ENCODE measurements at regions not wholly inside any gene's neighbourhood (a gene's known extent, or its start where the extent isn't known, plus 50 kb on each side); places are given as distances from the start of the nearest gene placed in this dataset.

- Mint-ChIP-seq H3K27me3 (ENCODE audit: unreplicated experiment) (peaks cover 2% of the 10 kb centered on the region), H3K4me3 (ENCODE audit: unreplicated experiment) (no peak overlapping the region)
- DNase-seq, result no peak
These were observed 509.1 kb downstream of the MCTP2 start for GRCh38 chr15:94740469-94740868.

GRCh38 chr15:94743668-94744067, 512.3 kb downstream of the MCTP2 start:
- no peaks in the 10 kb centered on the region for H3K36me3 Mint-ChIP-seq (ENCODE audit: unreplicated experiment)
- H3K9me3 Mint-ChIP-seq (ENCODE audit: unreplicated experiment), result peaks cover 4% of the 10 kb centered on the region
- H3K27me3 Mint-ChIP-seq (ENCODE audit: unreplicated experiment), result peaks cover 2% of the 10 kb centered on the region
- DNase-seq, result no peak
- no peak for TF ChIP-seq CTCF (IDR thresholded peaks at IDR 0.05; ENCODE audit: partially characterized antibody, unreplicated experiment)
- H3K27ac Mint-ChIP-seq (ENCODE audit: unreplicated experiment), result no peak overlapping the region
- H3K4me3 Mint-ChIP-seq (ENCODE audit: unreplicated experiment), result no peak overlapping the region
- peaks cover 13% of the 10 kb centered on the region for H3K4me1 Mint-ChIP-seq (ENCODE audit: low read depth, unreplicated experiment)

More at GRCh38 chr15:94740469-94740868, 509.1 kb downstream of the MCTP2 start:
- H3K27ac Mint-ChIP-seq (ENCODE audit: unreplicated experiment), result no peak overlapping the region
- no peaks in the 10 kb centered on the region for H3K36me3 Mint-ChIP-seq (ENCODE audit: unreplicated experiment)
- TF ChIP-seq CTCF (IDR thresholded peaks at IDR 0.05; ENCODE audit: partially characterized antibody, unreplicated experiment), result no peak
- peaks cover 13% of the 10 kb centered on the region for H3K4me1 Mint-ChIP-seq (ENCODE audit: low read depth, unreplicated experiment)
- H3K9me3 Mint-ChIP-seq (ENCODE audit: unreplicated experiment), result peaks cover 2% of the 10 kb centered on the region

GRCh38 chr15:94744080-94744793, 512.9 kb downstream of the MCTP2 start:
- DNase-seq, result no peak
- Mint-ChIP-seq H3K27ac (ENCODE audit: unreplicated experiment) (no peak overlapping the region), H3K4me3 (ENCODE audit: unreplicated experiment) (no peak overlapping the region)

GRCh38 chr15:94745371-94745770, 514.0 kb downstream of the MCTP2 start:
- H3K4me1 Mint-ChIP-seq (ENCODE audit: low read depth, unreplicated experiment), result peaks cover 13% of the 10 kb centered on the region
- no peak overlapping the region for H3K27ac Mint-ChIP-seq (ENCODE audit: unreplicated experiment)
- no peak for DNase-seq
- no peaks in the 10 kb centered on the region for H3K36me3 Mint-ChIP-seq (ENCODE audit: unreplicated experiment)
- H3K4me3 Mint-ChIP-seq (ENCODE audit: unreplicated experiment), result no peak overlapping the region
- peaks cover 2% of the 10 kb centered on the region for H3K27me3 Mint-ChIP-seq (ENCODE audit: unreplicated experiment)
- H3K9me3 Mint-ChIP-seq (ENCODE audit: unreplicated experiment), result peaks cover 2% of the 10 kb centered on the region
- TF ChIP-seq CTCF (IDR thresholded peaks at IDR 0.05; ENCODE audit: partially characterized antibody, unreplicated experiment), result no peak

More at GRCh38 chr15:94744080-94744793, 512.9 kb downstream of the MCTP2 start:
- Mint-ChIP-seq H3K4me1 (ENCODE audit: low read depth, unreplicated experiment) (peaks cover 13% of the 10 kb centered on the region), H3K36me3 (ENCODE audit: unreplicated experiment) (no peaks in the 10 kb centered on the region), H3K27me3 (ENCODE audit: unreplicated experiment) (peaks cover 2% of the 10 kb centered on the region), H3K9me3 (ENCODE audit: unreplicated experiment) (peaks cover 2% of the 10 kb centered on the region)
- no peak for TF ChIP-seq CTCF (IDR thresholded peaks at IDR 0.05; ENCODE audit: partially characterized antibody, unreplicated experiment)

- H3K27ac Mint-ChIP-seq (ENCODE audit: unreplicated experiment), result no peak overlapping the region
- H3K27me3 Mint-ChIP-seq (ENCODE audit: unreplicated experiment), result peaks cover 2% of the 10 kb centered on the region
- no peak overlapping the region for H3K4me3 Mint-ChIP-seq (ENCODE audit: unreplicated experiment)
- peaks cover 14% of the 10 kb centered on the region for H3K36me3 Mint-ChIP-seq (ENCODE audit: unreplicated experiment)
- H3K4me1 Mint-ChIP-seq (ENCODE audit: low read depth, unreplicated experiment), result peaks cover 13% of the 10 kb centered on the region
- peaks cover 11% of the 10 kb centered on the region for H3K9me3 Mint-ChIP-seq (ENCODE audit: unreplicated experiment)
- no peak for DNase-seq
- no peak for TF ChIP-seq CTCF (IDR thresholded peaks at IDR 0.05; ENCODE audit: partially characterized antibody, unreplicated experiment)
These were observed 516.1 kb downstream of the MCTP2 start for GRCh38 chr15:94747510-94747909.

Data from glutamatergic neuron (in vitro differentiated cells).